GM11168 (cell line): ENCODE measurements at regions not wholly inside any gene's neighbourhood (a gene's known extent, or its start where the extent isn't known, plus 50 kb on each side); places are given as distances from the start of the nearest gene placed in this dataset.
"Not testable (repeated sequence)": the region's sequence is repeated elsewhere in the genome, so short reads cannot be mapped to it uniquely, and the experiment has no call there.

ENCODE experiments used
- in situ Hi-C: fragments of 300-500 bp; cut with MboI; formaldehyde crosslinking; loops from one replicate; pipeline ENCODE4 v1.12.0; 2022; ENCODE audit warnings: low sequenced_read_pairs; ENCODE audit not compliant: unreplicated experiment

DNA sequence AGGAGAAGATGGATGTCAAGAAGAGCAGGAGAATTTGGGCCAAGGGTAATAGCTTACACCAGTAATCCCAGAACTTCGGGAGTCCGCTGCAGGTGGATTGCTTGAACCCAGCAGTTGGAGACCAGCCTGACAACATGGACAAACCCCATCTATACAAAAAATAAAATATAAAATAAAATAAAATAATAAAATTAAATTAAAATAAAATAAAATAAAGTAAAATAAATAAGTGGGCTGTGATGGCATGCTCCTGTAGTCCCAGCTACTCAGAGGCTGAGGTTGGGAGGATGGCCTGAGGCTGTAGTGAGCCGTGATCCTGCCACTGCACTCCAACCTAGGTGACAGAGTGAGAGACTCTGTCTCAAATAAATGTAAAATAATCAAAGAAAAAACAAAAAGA lies 1946.7 kb downstream of the MRPL39 start:
- in situ Hi-C loops = no loop called here

DNA sequence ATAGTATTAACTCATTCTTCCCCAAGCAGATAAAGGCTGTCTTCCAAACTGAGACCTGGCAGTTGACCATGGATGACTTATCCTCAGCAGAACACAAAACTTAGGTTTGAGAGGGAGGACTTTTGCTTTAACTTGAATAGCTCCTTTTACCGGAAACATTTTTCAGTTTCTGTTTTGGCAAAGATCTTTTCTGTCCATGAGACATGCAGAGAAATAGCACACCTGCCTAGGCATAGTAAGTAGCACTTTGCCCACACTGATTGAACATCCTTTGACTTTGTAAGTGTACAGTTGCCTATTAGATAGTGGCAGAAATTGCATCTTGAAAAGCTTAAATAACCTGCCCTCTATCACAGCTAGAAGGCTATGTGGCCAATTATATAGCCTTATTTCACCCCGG lies 1962.5 kb downstream of the MRPL39 start:
- in situ Hi-C loops = no loop called here

DNA sequence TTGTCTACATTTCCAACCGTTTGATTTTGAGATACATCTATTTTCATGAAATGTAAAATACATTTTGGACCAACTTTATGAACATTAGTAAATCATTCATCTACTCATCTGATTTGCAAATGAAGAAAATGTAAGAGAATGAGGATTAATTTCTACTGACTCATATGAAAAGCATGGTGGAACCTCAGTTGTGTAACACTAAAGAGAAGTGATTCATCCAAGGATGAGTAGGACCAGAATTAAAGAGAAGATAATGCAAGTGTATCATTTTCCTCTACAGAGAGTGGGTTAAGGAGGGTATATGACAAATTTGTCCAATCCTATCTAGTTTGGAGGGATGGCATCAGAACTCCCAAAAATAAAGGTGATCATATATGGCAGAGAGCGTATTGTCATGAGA lies 1967.6 kb downstream of the MRPL39 start:
- in situ Hi-C loops = no loop called here

DNA sequence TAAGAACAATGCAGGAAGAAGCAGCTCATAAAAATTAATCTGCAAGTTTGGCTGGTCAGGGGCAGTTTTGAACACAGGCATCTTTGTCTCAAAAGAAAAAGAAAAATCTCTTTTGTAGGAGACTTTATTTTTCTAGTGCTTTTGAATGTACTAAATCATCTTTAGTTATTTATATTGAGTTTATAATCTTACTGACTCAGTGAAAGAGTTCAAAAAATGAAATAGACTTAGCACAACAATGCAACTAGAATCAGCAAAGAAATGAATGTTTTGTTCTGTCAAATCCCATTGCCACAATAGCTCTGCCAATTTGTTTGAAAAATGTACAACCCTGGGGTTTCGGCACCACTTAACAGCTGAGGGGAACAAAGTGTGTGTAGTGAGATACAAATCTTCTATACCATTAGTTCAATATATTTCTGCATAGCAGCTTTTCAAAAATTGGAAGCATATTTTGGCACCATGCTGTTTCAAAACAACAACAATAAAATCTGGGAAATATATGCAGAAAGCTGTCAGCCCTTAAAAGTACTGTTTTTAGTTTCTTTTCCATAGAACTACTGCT lies 1969.1 kb downstream of the MRPL39 start:
- in situ Hi-C loops = no loop called here

DNA sequence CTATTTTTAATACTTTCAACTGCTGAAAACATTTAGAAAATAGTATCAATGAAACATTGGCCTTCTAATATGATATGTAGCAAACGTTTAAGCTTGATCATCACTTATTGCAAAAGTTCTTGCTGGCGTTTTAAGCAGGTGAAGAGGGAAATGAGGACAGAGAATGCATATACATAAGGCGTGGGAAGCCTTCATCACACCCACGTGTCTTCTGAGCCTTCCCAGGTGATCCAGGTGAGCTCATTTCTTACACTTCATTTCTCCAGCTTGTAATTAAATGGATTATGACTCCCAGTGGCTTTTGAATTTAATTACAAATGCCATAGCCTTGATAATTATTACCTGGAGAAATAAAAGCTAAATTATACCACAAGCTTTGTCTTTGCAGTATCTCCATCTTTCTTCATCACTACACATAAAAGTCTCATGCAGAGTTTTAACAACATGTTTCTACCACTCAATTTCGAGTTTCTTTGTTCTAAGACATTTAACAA lies 1973.8 kb downstream of the MRPL39 start:
- in situ Hi-C loops = no loop called here

DNA sequence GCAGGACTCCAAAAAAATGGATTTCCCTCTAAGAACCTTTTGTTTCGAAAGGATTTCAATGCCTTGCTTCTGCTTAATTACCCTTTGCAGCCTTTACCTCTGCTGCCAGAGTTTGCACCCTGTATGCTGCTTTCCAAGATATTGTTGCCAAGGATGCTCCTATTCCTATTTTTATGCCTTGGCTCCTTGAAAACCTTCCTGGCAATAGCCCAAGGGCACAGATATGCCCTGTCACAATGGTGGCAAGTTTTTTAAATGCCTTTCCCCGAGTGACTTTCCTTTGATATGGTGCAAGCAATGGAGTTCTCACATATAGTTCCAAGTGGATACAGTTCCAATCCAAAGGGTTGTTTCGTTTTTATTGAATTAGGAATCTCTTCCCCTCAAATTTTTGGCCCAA lies 1983.0 kb downstream of the MRPL39 start:
- in situ Hi-C loops = no loop called here

DNA sequence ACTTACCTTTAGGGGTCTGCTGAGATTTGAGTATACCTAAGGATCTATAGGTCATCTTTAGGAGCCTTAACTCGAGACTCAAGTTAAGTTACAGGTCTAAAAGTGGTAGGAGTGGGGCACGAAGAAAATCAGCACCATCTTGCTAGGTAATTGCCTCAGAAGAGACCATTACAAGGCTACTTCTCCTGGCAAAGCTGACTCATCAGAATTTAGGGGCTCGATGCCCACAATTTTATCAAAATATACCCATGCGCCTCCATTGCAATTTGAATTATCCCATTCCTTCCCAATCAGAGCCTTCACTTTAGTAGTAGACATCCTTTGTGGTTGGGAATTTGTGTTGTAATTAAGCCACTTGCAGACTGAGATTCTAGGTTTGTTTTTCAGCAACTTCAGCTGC lies 1994.3 kb downstream of the MRPL39 start:
- in situ Hi-C loops = no loop called here

DNA sequence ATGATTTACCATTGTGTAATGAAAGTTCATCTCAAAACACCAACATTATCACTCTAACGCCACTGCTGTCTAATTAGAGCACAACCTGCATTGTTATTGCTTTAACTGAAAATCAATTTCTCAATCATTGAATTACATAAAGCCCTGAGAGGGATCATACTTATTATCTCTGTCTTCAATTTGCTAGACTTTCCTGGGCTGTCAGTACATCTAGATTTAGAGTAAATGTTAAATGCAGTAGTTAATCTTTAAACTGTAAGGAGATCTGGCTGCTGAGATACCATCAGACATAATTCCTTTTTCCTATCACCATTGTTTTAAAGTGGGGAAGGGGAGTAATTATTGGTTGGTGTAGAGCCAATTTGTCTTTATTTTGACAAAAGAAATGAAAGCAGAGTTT lies 1995.1 kb downstream of the MRPL39 start:
- in situ Hi-C loops = no loop called here

DNA sequence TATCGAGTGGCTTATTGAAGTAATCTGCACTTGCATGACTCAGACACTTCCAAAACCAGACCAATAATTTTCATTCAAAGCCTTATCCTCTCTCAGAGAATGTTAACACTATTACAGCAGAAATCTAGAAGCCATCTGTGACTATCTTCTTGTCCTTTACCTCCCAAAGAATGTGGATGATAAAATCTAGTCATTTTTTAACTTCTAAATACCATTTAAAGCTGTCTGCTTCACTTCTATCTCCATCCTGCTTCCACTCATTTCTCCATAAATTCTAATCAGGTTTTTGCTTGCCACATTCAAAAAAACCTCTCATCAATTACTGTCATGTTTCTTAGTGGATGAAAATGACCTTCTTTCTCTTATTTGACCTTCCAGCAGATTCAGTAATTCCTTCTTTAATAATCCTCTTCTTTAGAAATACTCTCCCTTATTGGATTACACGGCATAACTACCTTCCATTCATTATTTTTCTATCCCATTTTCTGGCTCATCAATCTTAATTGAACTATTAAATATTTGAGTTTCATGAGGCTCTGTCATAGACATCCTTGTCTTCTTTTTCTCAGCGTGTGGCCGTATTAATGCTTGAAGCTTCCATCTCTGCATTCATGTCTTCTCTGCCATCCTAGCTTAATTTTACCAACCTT lies 1999.4 kb downstream of the MRPL39 start:
- in situ Hi-C loops = no loop called here

DNA sequence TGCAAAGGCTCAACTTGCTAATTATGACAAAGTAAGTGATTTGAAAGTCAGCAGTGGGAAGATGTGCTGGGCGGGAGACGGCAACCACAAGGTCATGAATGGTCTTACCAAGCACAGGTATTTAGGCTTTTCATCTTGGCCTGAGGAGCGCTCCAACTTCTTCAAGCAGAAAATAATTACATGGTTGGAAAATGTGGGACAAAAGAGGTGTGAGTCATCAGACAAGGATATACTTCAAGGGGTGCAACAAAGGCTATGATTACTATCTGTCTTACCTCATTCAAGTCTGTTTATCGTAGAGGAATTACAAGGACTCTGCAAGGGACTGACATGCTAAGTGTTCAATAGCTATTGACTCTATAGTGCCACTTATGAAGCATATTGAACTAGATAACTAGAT lies 2005.7 kb downstream of the MRPL39 start:
- in situ Hi-C loops = no loop called here

DNA sequence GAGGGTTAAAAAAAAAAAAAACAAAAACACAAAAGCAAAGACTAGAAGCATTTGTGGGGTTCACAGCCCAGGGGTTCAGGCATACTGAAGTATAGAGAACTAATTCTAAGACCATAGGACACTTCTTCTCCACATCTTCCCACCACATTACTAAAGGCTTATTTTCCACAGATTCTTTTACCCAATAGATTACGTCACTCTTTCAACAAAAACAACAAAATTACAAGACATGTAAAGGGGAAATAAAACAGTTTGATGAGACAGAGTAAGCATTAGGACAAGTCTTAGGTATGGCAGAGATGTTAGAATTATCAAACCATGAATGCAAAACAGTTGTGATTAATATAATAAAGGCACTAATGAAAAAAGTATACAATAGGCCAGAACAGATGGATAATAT lies 2013.7 kb downstream of the MRPL39 start:
- in situ Hi-C loops = no loop called here

DNA sequence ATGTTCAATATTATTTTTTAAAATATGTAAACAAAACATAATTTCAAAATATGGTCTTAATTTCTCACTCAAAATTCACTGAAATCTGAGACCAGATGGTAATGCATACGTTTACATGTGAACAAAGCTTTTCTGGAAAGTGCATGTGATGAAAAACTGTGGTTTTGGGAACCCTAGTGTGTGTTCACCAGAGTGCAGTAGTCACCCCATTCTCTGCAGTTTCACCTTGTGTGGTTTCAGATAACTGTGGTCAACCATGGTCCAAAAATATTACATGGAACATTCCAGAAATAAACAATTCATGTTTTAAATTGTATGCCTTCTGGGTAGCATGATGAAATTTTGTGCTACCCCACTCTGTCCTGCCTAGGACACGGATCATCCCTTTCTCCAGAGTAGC lies 2021.9 kb downstream of the MRPL39 start:
- in situ Hi-C loops = no loop called here

DNA sequence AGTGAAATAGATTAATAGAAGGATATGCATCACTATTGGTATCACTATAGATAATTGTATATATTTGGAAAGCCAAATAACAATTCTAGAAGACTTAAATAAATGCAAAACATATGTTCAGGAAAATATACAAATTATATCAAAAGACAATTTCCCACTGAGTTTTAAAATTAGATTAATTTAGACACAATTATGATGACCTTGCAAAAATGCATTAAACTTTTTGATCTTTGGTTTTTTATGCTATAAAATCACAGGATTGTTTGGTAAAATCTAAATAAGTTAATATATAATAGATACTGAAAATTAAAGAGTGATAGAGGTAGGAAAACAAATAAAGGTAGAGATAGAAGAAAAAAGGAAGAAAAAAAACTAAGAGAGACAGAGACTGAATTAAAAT lies 2027.7 kb downstream of the MRPL39 start:
- in situ Hi-C loops = no loop called here

DNA sequence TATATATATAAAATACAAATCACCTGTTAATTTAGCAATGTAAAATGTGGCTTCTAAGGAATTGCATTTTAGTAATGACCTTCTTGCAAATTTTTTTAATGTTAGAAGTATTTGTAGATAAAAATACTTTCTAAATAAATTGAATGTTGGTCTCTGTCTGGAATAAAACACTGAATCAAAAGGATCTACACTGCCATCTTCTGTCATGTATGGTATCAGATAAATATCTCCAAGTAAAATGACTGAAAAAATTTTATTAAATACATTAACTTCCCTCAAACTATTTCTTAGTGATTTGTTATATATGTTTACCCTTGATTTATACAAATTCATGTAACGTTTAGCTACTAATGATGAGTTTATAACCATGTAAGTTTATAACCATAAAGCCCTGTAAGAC lies 2029.3 kb downstream of the MRPL39 start:
- in situ Hi-C loops = no loop called here

DNA sequence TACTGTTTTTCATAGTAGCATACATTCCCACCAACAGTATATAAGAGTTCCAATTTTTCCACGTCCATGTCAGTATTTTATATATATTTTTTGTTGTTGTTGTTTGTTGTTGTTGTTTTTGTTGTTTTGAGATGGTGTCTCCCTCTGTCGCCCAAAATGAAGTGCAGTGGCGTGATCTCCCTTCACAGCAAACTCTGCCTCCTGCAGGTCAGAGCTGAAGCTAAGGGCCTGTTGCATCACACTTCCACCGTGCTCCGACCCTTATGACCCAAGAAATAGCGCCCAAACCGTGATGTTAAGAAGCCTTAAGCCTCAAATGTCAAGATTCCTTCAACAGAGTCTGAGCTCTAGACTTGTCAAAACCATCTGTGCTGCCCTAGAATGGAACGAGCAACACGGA lies 2032.3 kb downstream of the MRPL39 start:
- in situ Hi-C loops = no loop called here

DNA sequence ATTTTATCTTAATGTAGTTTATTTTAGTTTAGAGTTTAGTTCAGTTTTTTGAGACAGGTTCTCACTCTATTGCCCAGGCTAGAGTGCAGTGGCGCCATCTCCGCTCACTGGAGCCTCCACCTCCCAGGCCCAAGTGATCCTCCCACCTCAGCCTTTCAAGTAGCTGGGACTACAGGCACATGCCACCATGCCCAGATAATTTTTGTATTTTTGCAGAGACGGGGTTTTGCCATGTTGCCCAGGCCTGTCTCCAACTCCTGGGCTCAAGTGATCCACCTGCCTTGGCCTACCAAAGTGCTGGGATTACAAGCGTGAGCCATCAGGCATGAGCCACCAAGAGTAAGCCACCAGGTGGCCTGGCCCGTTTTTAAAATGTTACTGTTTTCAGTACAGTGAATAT lies 2058.4 kb downstream of the MRPL39 start:
- in situ Hi-C loops = not testable (repeated sequence)

DNA sequence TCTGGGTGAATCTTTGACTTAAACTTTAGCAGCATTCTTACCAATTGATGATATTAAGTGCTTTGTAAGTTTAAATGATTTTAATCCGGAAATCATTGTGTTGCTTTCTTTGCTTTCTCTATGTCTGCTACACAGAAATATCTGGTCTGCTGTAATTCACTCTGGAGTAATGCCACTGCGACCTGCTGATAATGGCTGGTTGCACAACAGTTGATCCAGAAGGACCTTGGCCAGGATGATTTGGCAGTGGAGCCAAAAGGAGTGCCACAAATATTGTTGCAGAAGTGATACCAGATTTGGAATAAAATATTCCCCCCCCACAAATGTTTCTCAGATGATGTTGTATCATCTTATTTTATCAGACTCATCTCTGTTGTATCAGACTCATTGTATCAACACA lies 2063.9 kb downstream of the MRPL39 start:
- in situ Hi-C loops = no loop called here

DNA sequence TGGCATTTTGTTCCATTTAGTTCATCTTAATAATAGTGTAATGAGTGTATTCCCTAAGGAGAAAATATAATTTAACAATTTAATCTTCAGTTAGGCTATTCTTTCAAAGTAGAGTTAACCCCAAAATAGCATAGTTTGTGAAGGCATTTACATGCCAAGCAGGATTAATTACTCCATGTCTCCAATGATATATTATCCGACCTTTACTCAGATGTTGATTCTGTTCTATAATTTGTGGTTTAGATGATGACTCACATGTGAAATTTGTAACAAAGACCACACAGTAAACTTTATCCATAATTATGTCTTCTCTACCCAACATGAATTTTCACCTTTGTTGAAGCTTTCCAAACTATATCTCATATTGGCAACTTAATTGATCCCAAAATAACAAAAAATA lies 2065.2 kb downstream of the MRPL39 start:
- in situ Hi-C loops = no loop called here

DNA sequence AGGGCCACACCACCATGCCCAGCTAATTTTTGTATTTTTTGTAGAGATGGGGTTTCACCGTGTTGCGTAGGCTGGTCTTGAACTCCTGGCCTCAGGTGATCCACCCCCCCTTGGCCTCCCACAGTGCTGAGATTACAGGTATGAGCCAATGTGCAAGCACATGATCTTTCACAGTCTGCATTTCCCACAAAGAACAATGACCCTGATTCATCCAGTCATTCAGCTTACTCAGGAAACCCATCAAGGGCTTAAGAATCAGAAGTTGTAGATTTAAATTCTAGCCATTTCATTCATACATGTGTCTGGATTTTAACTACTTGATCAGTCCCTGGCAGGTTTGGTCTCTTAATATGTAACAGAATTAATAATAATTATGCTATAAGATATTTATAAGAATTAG lies 2065.7 kb downstream of the MRPL39 start:
- in situ Hi-C loops = no loop called here

DNA sequence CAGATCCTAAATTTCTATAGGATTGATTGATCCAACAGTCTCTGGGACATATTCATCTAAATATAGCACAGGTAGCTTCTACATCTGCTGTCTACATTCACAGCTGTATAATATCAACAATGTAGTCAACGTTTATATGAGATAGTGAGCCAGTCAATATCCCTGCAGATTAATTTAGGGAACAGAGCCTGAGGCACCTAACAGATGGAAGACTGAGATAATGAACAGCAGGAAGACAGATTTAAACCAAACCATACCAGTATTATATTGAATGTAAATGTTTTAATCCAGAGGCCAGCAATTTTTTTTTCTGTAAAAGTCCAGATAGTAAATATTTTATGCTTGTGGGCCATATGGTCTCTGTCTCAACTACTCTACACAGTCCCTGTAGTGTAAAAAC lies 2072.4 kb downstream of the MRPL39 start:
- in situ Hi-C loops = no loop called here

DNA sequence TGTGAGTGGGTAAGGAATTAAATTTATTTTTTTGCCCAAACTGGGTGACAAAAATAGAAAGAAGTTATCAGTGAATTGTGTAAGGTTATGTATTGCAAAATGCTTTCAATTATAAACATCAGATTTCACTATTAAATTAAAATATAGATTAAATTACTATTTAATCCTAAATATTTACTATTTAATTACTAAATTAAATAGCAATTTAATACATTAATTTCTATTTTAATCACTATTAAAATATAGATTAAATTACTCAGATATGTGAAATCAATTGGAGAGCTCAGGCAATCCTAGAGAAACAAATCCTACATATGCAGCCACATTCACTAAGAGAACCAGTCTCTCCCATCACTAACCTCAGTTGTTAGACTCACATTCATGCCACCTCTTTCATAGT lies 2075.8 kb downstream of the MRPL39 start:
- in situ Hi-C loops = no loop called here

DNA sequence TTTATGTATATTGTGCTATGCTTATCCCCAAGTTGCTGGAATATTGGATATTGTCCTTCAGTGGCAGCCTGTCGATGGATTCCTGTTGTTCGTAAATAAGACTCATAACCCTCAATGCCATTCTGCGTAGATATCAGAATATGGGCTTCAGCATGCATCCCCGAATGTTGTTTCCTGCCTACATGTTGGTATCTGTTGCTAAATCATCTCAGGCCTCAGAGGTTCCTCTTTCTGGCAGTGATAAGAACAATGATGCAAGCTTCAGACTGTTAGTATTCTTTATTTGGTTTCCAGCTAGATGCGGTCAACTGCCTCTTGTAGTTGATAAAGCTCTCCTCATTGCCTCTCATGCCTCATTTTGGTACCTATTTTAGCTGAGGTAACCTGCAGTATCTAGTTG lies 2082.6 kb downstream of the MRPL39 start:
- in situ Hi-C loops = no loop called here
